ENCODE measurements at regions not wholly inside any gene's neighbourhood (a gene's known extent, or its start where the extent isn't known, plus 50 kb on each side); places are given as distances from the start of the nearest gene placed in this dataset.

DNA sequence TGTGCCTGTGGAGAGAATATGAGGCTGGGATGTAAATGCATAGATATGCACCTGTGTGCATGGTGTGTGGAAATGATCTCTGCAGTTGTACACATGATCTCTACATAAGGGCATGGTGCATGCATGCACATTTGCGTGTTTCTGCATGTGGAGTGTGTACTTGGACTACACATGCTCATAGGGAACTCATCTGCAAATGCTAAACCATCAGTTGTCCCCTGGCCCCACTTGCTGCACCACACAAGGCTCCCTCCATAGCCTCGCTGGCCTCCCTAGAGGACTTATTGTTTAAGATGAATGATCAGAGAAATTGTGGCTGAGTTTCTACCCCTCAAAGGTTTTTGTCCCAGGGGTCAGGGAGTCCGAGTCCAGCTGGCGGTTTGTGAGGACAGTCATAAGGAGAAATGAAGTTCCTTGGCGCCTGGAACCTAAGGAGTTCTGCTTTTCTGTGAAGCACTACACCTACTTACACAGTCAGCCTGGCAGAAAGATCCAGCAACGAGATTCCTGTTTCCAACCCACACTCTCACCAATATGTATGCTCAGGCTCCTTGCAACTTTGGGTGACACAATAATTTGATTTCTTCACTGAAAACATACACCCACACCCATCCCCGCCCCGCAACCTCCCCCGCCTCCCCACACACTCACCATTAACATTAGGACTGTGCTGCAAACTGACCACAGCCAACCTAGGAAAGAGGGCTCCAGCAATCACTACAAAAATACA is 79.9 kb upstream of the CPEB4 start:
- DNase-seq: no peak

DNA sequence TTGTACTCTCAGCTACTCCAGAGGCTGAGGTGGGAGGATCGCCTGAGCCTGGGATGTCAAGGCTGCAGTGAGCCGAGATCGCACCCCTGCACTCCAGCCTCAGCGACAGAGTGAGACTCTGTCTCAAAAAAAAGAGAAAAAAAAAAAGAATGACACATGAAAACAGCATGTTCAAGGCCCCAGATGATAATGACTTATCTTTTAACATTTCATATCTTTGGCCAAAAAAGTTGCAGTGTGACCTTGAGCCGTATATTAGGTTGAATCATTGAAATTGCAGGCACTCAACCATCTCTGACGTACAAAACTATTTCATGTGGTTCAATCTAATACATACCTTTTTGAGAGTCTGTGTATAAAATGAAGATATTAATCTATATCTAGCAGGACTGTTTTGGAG is 79.1 kb upstream of the CPEB4 start:
- no peak for DNase-seq

DNA sequence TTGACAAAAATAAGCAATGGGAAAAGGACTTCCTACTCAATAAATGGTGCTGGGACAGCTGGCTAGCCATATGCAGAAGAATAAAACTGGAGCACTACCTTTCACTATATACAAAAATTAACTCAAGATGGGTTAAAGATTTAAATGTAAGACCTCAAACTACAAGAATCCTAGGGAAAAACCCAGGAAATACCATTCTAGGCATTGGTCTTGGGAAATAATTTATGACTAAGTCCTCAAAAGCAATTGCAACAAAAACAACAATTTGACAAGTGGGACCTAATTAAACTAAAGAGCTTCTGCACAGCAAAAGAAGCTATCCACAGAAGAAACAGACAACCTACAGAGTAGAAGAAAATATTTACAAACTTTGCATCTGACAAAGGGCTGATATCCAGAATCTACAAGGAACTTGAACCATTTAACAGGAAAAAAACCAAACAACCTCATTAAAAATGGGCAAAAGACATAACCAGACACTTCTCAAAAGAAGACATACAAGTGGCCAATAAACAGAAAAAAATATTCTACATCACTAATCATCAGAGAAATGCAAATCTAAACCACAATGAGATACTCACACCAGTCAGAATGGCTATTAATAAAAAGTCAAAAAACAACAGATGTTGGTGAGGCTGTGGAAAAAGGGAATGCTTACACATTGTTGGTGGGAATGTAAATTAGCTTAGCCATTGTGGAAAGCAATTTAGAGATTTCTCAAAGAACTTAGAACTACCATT is 75.2 kb upstream of the CPEB4 start:
- DNase-seq: no peak

DNA sequence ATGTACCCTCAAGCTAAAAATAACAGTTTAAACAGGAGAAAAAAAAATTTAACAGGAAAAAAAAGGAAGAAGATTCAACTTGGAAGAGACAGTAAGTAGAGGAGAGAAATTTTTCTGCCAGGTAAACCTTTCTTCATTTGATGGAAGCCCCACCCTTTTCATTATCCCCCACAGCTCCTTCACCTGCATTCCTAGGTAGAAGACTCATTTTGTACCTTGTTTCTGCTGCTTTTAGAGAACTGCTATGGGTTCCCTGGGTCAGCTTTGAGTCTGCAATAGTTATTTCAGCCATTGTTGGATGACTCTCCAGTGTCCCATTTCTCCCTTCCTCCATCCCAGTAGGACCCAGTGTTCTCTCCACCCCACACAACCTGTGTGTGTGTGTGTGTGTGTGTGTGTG is 74.1 kb upstream of the CPEB4 start:
- no peak for DNase-seq

DNA sequence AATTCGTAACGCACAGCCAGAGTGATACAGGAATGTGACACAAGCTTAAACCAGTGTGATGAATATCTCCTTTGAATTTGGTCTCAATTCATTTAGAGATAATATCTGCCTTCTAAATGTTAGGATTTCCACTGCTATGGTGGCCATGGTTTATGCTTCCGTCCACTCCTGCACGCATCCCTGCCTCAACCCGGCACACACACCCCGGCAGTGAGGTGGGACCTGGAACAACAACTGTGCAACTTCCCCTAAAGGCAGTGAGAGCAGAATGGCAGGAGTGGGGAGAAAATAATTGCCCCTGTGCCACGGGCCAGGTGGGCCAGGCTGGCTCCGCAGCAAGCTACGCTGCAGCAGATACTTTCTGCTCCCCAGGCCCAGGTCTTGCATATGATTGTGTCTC is 72.6 kb upstream of the CPEB4 start:
- DNase-seq: no peak

DNA sequence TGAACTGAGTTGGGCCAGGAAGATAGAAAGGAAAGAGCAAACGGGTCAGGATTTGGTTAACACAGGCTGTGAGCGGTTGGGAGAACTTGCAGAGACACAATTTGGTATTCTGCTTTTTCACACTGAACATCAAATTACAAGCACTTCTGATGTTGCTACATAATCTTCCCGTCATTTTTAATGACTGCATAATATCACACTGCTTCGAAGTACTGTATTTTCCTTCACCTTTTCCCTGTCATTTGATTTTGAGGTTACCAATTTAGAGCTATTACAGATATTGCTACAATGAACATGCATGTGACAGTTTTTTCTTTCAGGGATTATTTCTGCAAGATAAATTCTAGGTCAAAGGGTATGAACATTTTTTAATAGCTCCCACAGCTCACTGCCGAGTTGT is 71.4 kb upstream of the CPEB4 start:
- DNase-seq: no peak

DNA sequence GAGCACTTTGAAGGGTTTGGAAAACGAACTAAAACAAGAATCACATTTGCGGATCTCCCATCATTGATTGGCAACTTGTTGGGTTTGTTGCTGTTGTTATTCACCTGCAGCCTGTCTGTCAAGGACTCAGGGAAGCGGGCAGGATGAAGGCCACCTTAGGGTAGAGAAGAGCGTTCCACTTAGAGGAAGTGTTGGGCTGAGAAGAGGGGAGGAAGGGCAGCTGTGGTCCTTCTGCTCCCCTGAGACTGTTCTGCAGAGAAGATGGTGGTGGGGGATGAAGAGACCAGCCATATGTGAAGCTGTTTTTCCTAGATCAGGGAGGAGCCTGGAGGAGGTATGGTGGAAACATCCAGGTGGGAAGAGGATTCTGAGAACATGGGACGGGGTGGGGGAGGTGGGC is 70.6 kb upstream of the CPEB4 start:
- no peak for DNase-seq

DNA sequence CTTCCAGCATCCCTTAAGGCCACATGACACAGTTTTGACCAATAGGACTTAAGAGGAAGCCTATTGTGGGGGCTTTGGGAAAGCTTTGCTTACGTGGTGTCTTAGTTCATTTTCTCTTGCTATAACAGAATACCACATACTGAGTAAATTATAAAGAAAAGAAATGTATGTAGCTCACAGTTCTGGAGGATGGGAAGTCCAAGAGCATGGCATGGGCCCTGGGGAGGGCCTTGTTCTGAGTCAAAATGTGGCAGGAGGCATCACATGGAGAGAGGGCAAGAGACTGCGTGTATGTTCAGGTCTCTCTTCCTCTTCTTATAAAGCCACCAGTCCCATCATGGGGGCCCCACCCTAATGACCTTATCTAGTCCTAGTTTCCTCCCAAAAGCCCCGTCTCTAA is 68.6 kb upstream of the CPEB4 start:
- no peak for DNase-seq

DNA sequence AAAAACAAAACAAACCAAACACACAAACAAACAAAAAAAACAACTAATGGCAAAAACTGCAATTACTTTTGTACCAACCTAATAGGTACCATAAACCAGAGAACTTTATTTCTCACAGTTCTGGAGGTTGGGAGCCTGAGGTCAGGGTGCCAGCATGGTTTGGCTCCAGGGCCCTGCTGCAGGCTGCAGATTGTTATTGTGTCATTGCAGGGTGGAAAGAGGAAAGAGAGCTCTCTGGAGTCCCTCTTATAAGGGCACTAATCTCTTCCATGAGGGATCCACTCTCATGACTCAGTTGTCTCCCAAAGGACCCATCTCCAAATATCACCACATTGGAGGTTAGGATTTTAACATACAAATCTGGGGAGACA is 64.9 kb upstream of the CPEB4 start:
- DNase-seq: no peak

DNA sequence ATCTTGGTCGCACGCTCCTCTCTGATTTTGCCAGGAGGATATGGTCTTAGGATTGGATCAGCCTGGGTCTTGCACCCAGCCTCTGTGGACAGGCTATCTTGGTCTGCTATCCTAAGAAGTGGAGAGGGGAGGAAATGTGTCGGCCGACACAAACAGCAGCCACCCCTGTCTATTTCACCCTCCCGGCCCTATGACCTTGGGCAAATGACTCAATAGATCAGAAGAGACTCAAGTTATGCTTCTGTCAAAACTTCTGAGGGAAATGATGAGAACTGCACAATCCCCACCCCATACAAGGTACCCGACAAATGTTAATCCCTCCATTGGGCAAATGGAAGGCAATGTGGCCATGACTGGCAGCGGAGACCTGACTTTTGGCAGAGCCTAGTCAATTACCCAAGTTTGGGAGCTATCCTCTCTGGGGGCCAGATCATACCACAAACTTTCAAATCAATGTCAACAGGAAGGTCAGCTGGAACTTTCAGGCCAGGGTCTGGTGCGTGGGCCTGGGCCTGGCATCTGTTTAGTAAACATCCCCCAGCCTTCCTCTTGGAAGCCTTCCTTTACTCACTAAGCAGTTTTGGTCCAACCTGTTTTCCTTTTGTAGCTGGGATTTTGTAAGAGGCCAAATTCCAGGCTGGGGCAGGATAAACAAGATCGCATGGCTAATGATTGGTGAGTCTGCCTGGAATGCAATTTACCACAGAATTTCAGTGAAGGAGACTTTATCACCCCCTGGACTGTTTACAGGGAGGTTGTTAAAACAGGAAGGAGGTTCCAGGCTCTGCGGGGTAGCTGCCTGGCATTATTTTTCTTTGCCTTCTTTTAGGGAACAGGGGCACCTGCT is 64.2 kb upstream of the CPEB4 start:
- no peak for DNase-seq

DNA sequence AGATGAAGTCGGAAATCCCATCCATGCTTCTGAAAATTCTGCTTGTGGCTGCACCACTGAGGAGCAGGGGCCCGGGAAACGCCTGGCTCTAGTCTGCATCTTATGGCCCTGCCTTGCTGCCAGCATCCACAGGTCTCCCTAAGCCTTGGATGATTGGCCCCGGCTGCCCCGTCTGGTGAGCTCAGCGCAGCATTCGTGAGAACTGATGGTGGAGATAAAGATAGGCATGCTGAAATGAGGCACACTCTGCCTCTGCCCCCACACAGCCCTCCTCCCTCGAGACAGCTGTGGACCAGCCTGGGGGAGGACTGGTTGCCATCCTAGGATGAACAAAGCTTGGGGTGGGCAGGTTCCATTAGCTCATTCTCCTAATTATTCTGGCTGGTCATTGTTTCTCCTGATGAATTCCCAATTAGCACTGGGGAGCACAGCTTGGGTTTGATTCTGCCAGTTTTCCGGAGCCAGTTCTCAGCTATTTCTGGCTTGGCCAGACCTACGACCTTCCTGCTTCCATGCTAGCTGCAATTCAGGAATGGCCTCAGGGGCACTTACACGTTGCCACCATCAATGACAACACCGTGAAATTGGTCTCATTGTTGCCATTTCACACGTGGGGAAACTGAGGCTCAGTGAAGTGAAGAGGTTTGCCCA is 62.8 kb upstream of the CPEB4 start:
- no peak for DNase-seq

DNA sequence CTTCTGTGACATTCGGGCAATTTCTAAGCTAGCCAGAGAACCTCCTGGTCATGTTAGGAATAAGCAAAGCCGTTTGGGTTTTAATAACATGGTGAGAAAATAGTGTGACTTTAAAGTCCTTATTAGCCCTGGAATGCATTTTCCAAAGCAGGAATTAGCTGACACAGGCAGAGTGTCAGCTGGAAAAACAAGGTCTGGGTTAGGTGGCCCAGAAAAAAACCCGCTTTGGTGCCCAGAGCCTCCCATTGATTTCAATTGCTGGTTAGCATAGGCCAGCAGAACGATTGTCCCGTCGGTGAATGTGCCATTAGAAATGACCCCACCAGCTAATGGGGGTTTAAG is 62.1 kb upstream of the CPEB4 start:
- no peak for DNase-seq

DNA sequence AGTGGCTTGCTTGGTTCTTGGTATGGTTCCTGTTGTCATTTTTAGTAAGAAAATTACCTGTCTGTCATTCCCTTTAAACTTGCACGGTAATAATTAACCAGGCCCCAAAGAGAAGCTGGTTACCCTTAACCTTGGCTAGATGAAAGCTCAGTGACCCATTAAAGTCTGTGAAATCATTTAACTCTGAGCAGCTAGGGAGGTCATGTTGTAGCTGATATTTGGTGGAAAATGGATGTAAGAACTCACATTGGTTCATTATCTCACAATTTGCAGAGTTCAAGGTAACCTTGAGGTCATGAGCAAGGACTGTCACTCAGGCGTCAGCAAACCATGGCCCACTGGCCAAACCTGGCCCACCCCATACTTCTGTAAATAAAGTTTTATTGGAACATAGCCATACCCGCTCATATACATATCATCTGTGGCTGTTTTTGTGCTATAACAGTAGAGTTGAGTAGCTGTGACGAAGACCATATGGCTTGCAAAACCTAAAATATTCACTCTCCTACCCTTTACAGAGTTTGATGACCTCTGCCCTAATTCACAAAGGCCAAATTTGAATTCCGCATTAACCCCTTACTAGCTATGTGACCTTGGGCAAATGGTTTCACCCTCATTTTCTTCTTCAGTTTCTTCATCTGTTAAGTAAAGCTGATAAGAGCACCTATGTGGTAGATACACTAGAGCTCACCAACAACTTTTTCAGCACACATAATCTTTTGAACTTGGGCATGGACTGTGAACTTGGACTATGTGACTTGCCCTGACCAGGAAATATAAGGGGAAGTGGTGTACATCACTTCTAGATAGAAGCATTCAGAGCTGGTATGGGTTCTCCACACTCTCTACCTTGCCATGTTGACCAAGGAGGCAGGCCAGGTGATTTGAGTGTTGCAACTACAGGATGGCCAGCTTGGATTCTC is 61.5 kb upstream of the CPEB4 start:
- no peak for DNase-seq

DNA sequence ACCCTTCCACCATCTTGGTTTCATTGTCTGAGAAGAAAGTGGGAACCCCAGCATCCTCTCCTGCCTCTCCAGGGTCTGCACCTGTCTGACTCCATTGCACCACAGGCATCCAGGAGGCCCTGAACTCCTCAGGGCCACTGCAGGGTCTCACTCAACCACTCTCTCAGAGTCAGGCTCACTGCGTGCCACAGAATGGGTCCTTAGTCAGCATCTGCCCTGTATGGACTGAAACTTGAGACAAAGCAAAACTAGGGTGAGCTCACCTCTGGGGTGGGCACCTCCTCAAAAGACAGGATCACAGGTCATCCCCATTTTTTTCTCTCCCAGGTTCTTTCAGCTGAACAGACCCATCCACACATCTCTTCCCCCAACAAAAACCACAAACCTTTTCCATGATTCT is 59.2 kb upstream of the CPEB4 start:
- DNase-seq: no peak

DNA sequence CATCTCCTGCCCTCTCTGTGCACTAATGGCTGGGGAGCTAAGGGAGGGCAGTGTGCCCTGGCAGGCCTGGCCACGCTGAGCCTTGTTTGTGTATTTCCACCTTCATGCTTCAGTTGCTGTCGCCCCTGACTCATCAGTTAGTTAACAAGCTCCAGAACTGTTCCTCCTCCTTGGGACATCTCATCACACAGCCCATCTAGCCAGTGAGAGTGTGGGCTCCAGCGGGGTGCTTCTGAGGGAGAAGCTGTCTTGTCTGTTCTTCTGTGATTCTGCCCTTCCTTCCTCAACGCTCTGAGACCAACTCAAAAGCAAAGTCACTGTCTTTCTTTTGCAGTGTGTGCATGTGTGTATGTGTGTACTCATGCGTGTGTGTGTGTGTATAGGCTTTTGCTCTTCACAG is 58.3 kb upstream of the CPEB4 start:
- DNase-seq: no peak

DNA sequence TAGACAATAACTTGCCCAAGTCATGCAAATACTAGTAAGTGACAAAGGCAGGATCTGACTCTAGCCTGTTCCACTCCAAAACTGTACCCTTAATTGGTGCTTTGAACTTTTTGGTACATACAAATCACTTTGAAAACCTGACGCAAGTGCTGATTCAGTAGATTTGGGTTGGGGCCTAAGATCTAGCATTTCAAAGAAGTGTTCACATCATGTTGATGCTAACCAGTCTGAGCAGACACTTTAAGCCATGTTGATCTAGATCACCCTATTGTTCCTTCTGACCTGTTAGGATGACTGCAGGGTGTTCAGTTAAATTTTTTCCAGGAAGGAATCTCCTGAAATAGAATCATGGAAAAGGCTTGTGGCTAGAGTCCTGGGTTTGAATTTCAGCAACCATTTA is 57.7 kb upstream of the CPEB4 start:
- DNase-seq: no peak

DNA sequence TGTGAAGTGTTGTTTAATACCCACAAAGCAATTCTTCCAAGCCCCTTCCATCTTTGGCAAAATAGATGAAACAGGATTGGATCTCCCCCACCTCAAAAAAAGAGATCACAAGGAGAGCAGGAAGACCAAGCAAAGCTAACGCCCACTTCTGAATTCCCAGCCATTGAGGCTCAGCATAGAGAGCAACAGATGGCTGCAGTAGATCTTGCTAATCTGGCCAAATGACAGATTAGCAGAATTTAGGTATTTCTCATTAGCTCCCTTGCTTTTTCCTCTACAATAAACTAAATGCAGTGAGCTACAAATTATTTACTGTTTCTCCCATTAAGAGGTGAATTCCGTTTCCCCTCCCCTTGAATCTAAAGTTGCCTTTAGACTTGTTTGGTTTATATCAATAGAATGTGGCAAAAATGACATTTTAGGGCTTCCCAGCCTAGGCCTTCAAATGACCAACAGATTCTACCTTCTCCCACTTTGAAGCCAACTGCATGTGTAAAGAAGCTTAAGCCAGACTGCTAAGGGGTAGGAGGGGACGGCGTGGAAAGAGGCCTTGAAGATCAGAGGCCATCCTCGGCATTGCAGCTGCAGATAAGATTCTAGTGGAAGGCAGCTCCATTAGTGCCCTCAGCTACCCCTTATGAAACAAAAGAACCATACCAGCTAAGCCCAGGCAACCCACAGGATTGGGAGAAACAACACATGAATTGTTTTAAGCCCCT is 56.8 kb upstream of the CPEB4 start:
- DNase-seq: no peak

DNA sequence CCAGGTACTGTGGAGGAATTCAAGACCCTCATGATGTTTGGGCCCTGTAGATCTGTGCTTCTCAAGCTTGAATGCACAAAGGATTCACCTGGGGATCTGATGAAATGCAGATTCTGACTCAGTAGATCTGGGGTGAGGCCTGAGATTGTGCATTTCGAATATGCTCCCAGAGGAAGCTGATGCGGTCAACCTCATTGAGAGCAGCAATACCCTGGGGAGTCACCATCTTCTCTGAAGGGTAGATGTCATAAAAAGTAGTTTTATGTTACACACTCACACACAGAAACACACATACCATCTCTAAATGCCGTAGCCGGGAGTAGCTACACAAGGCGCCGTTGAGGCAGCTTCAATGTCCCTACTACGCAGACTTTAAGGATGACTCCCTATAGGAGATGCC is 55.8 kb upstream of the CPEB4 start:
- DNase-seq: no peak

DNA sequence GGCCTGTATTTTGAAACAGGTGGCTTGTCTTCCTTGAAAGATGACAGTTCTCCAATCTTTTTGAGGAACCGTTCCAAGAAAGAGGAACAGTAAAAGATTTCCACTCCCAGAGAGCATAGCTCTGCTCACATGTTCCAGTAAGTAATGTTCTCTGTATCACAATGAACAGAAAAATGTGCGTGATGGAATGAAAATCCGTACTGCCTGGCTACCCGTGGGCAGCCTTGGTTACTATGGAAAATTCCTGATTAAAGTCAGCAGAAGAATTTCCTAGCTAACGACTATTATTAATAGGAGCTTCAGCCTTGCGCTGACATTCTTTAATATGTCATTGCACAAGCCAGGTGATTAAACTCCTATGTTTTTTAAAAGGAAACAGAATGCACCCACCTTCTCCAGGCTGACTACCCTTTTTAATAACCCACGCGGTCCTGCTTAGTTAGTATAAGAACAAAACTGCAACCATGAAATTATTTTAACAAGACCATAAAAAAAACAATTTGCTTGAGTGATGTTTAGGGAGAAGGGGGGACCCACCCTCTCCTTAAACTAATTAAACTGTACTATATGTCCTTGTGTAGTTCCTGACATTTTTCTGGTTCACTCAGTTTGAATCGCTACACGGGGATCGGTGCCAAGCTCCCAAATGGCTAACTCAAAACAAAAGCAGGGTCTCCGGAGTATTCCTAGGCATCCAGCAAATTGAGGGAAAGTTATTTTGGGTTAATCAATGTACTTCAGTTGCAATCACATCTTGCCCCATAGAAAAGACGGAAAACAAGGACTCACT is 54.8 kb upstream of the CPEB4 start:
- no peak for DNase-seq

DNA sequence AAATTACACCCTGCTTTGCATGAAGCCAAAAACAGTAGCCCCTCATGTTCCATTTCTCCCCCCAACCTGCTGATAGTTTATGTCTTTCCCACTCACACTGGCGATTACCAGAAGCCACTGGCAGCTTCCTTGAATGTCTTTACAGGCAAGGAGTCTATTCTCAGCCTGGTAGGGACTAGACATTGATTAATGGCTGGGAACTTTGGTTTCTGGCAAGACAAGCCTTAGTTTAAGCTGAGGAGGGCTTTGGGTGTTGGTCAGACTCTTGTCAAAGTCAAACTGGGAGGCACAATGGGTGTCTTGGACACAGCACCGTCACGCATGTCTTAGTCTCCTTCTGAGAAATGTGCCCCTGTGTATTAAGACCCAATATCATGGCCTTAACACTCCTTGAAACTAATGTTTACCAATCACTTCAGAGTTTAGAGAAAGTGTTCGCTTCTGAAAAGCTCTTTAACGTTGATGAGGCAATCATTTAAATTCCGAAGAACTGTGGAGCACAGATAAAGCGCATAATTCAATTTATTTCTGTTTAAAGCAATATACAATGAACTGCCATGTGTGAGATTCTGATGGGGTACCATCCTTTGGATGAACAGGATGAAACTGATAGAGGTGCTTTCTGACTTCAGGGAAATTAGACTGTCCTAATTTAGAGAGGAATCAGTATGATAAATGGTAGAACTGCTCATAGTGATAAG is 53.9 kb upstream of the CPEB4 start:
- DNase-seq: no peak
